PC-9 (cell line): ENCODE measurements at regions not wholly inside any gene's neighbourhood (a gene's known extent, or its start where the extent isn't known, plus 50 kb on each side); places are given as distances from the start of the nearest gene placed in this dataset.

ENCODE experiments used
- BruUV-seq: library from RNA; stranded (reverse); fragments of 400-500 nt; replicated peaks from 2 replicates; lab custom pipeline; 2021; lab: Mats Ljungman, UMichigan
- CTCF ChIA-PET: fragments of 300-600 bp; sonication (Branson Sonifier 250); formaldehyde crosslinking; loops from one replicate; lab custom pipeline; 2022; ENCODE audit warnings: antibody characterized with exemption; lab: Charles Lee
- POLR2A ChIA-PET: fragments of 300-600 bp; sonication (Branson Sonifier 250); formaldehyde crosslinking; loops from one replicate; lab custom pipeline; 2022; ENCODE audit warnings: antibody characterized with exemption; ENCODE audit not compliant: unreplicated experiment; lab: Charles Lee
- DNase-seq, 2 experiments: peaks; one replicate each; pipeline versions ENCODE4 v3.0.0 to v3.0.0-alpha.2; 2015 to 2022; ENCODE audit warnings: mixed read lengths in 1 of 2
- H2AFZ ChIP-seq: fragments of 200-600 bp; sonication (generic); 2 replicates; pipeline ENCODE4 v1.8.1; 2017; ENCODE audit warnings: antibody characterized with exemption
- H3F3A ChIP-seq: fragments of 200-600 bp; sonication (generic); 2 replicates; pipeline ENCODE4 v1.8.1; 2017; ENCODE audit warnings: antibody characterized with exemption, mild to moderate bottlenecking, low read depth; ENCODE audit not compliant: insufficient read depth
- H3K27ac ChIP-seq: fragments of 200-600 bp; sonication (generic); 2 replicates; pipeline ENCODE4 v1.6.1; 2016; ENCODE audit warnings: mixed run types
- H3K27me3 ChIP-seq: fragments of 200-600 bp; sonication (generic); 2 replicates; pipeline ENCODE4 v1.6.1; 2016; ENCODE audit warnings: low read depth, mixed run types; ENCODE audit not compliant: insufficient read depth
- H3K36me3 ChIP-seq: fragments of 200-600 bp; sonication (generic); 2 replicates; pipeline ENCODE4 v1.6.1; 2016; ENCODE audit warnings: low read depth, mixed run types
- H3K4me1 ChIP-seq: fragments of 200-600 bp; sonication (generic); replicated peaks from 2 replicates; pipeline ENCODE4 v1.6.1; 2016; ENCODE audit warnings: mixed run types; ENCODE audit not compliant: insufficient read depth
- H3K4me2 ChIP-seq: fragments of 200-600 bp; sonication (generic); 2 replicates; pipeline ENCODE4 v1.6.1; 2017; ENCODE audit warnings: mixed run types
- H3K4me3 ChIP-seq: fragments of 200-600 bp; sonication (generic); 2 replicates; pipeline ENCODE4 v1.6.1; 2016; ENCODE audit warnings: mixed run types
- H3K79me2 ChIP-seq: fragments of 200-600 bp; sonication (generic); 2 replicates; pipeline ENCODE4 v1.6.1; 2017; ENCODE audit warnings: low read depth, mixed run types
- H3K9me2 ChIP-seq: fragments of 200-600 bp; sonication (generic); 2 replicates; pipeline ENCODE4 v1.8.1; 2017; ENCODE audit warnings: mild to moderate bottlenecking; ENCODE audit not compliant: insufficient read depth
- H3K9me3 ChIP-seq: fragments of 200-600 bp; sonication (generic); 2 replicates; pipeline ENCODE4 v1.8.1; 2016; ENCODE audit warnings: low read depth; ENCODE audit not compliant: insufficient read depth
- H4K20me1 ChIP-seq: fragments of 200-600 bp; sonication (generic); 2 replicates; pipeline ENCODE4 v1.8.1; 2017; ENCODE audit not compliant: insufficient read depth
- CTCF ChIP-seq: fragments of 200-600 bp; sonication (generic); conservative IDR thresholded peaks from 2 replicates; pipeline ENCODE4 v1.6.1; 2017; ENCODE audit warnings: mixed run types, antibody characterized with exemption, mild to moderate bottlenecking, moderate library complexity
- EZH2 ChIP-seq: fragments of 200-600 bp; sonication (generic); IDR thresholded peaks from 2 replicates; pipeline ENCODE4 v1.8.0; 2017; ENCODE audit warnings: antibody characterized with exemption, low read depth
- intact Hi-C: fragments of 100-400 bp; cut with micrococcal nuclease; formaldehyde crosslinking; loops from one replicate; pipeline ENCODE4 v1.10.0; 2022; ENCODE audit not compliant: unreplicated experiment

GRCh38 chr12:82120901-82121300, 237.3 kb downstream of the CCDC59 start:
- no peak overlapping the region for H3K4me3 ChIP-seq
- no peak for DNase-seq
- no peaks in the 10 kb centered on the region for H3K36me3 ChIP-seq
- H3K9me2 ChIP-seq: no peaks in the 10 kb centered on the region
- ChIA-PET POLR2A (no interaction called here), CTCF (no interaction called here)
- H2AFZ ChIP-seq: no peak overlapping the region
- no peak overlapping the region for H3K4me2 ChIP-seq
- TF ChIP-seq CTCF (no peak), EZH2 (no peak)
- no peaks in the 10 kb centered on the region for H4K20me1 ChIP-seq
- H3K4me1 ChIP-seq: no peaks in the 10 kb centered on the region
- no peaks in the 10 kb centered on the region for H3F3A ChIP-seq
- no peak overlapping the region for H3K27ac ChIP-seq
- H3K27me3 ChIP-seq: no peaks in the 10 kb centered on the region
- intact Hi-C loops: no loop called here
- no TSS peak for BruUV-seq
- no peaks in the 10 kb centered on the region for H3K9me3 ChIP-seq
- no peaks in the 10 kb centered on the region for H3K79me2 ChIP-seq

GRCh38 chr12:82109243-82109642, 248.9 kb downstream of the CCDC59 start:
- TF ChIP-seq EZH2: no peak
- TF ChIP-seq CTCF: no peak
- Histone ChIP-seq H2AFZ (no peak overlapping the region), H3K36me3 (no peaks in the 10 kb centered on the region), H3K27ac (no peak overlapping the region), H3F3A (no peaks in the 10 kb centered on the region), H3K4me3 (no peak overlapping the region), H3K9me2 (peaks cover 4% of the 10 kb centered on the region; the same call in 1 of the 2 replicates), H3K79me2 (no peaks in the 10 kb centered on the region), H3K9me3 (no peaks in the 10 kb centered on the region), H3K4me1 (no peaks in the 10 kb centered on the region), H4K20me1 (no peaks in the 10 kb centered on the region), H3K4me2 (no peak overlapping the region), H3K27me3 (no peaks in the 10 kb centered on the region)
- POLR2A ChIA-PET: no interaction called here
- no peak for DNase-seq
- CTCF ChIA-PET: no interaction called here
- no TSS peak for BruUV-seq
- intact Hi-C loops: no loop called here

- Histone ChIP-seq H4K20me1 (no peaks in the 10 kb centered on the region), H3K36me3 (no peaks in the 10 kb centered on the region), H3K27ac (no peak overlapping the region), H3K79me2 (no peaks in the 10 kb centered on the region), H3K4me3 (no peak overlapping the region), H3F3A (no peaks in the 10 kb centered on the region), H3K4me1 (no peaks in the 10 kb centered on the region), H3K4me2 (no peak overlapping the region), H3K27me3 (no peaks in the 10 kb centered on the region), H2AFZ (no peak overlapping the region), H3K9me2 (peaks cover 4% of the 10 kb centered on the region; the same call in 1 of the 2 replicates), H3K9me3 (no peaks in the 10 kb centered on the region)
- no TSS peak for BruUV-seq
- no peak for TF ChIP-seq CTCF
- TF ChIP-seq EZH2: no peak
- CTCF ChIA-PET: no interaction called here
- intact Hi-C loops: no loop called here
- no peak for DNase-seq
- POLR2A ChIA-PET: no interaction called here
These were observed 249.6 kb downstream of the CCDC59 start for GRCh38 chr12:82108615-82109014.
